H9 (cell line): ENCODE measurements at regions not wholly inside any gene's neighbourhood (a gene's known extent, or its start where the extent isn't known, plus 50 kb on each side); places are given as distances from the start of the nearest gene placed in this dataset.

Experiments used
- DNase-seq: peaks from one replicate; pipeline ENCODE4 v3.0.0-alpha.2; 2017
- H2AFZ ChIP-seq: one replicate; pipeline ENCODE4 v1.6.1; 2013; ENCODE audit warnings: mild to moderate bottlenecking, low read length, control low read depth, moderate library complexity
- H2AK5ac ChIP-seq: 2 replicates; pipeline ENCODE4 v1.6.1; 2013; ENCODE audit warnings: low read length, control low read depth, mixed read lengths; ENCODE audit not compliant: insufficient read length
- H2BK120ac ChIP-seq: one replicate; pipeline ENCODE4 v1.6.1; 2013; ENCODE audit warnings: low read depth, mild to moderate bottlenecking, low read length, control low read depth, inconsistent platforms; ENCODE audit not compliant: poor library complexity, severe bottlenecking
- H2BK12ac ChIP-seq: 2 replicates; pipeline ENCODE4 v1.6.1; 2013; ENCODE audit warnings: low read length, control low read depth, mixed read lengths, low read depth; ENCODE audit not compliant: insufficient read length
- H2BK15ac ChIP-seq: 2 replicates; pipeline ENCODE4 v1.6.1; 2013; ENCODE audit warnings: low read depth, low read length, control low read depth
- H2BK20ac ChIP-seq: one replicate; pipeline ENCODE4 v1.6.1; 2013; ENCODE audit warnings: low read depth, mild to moderate bottlenecking, low read length, control low read depth, inconsistent platforms; ENCODE audit not compliant: poor library complexity, severe bottlenecking
- H2BK5ac ChIP-seq: 2 replicates; pipeline ENCODE4 v1.6.1; 2013; ENCODE audit warnings: low read length, control low read depth, mixed read lengths; ENCODE audit not compliant: insufficient read length
- H3K14ac ChIP-seq: 2 replicates; pipeline ENCODE4 v1.6.1; 2013; ENCODE audit warnings: low read length, control low read depth; ENCODE audit not compliant: insufficient read depth
- H3K18ac ChIP-seq: 2 replicates; pipeline ENCODE4 v1.6.1; 2013; ENCODE audit warnings: low read depth, mild to moderate bottlenecking, mixed read lengths, low read length, control low read depth; ENCODE audit not compliant: insufficient read length
- H3K23ac ChIP-seq: 2 replicates; pipeline ENCODE4 v1.6.1; 2013; ENCODE audit warnings: low read length, control low read depth, mixed read lengths, low read depth; ENCODE audit not compliant: insufficient read length
- H3K23me2 ChIP-seq: 2 replicates; pipeline ENCODE4 v1.6.1; 2013; ENCODE audit warnings: low read depth, mild to moderate bottlenecking, mixed read lengths, low read length, control low read depth; ENCODE audit not compliant: insufficient read length, poor library complexity, severe bottlenecking
- H3K27ac ChIP-seq: 2 replicates; pipeline ENCODE4 v1.5.1; 2013; ENCODE audit warnings: low read length, control low read depth, mixed read lengths, low read depth; ENCODE audit not compliant: insufficient read length
- H3K27me3 ChIP-seq: 2 replicates; pipeline ENCODE4 v1.6.1; 2013; ENCODE audit warnings: low read length, control low read depth, inconsistent platforms; ENCODE audit not compliant: insufficient read depth
- H3K4ac ChIP-seq: 2 replicates; pipeline ENCODE4 v1.6.1; 2013; ENCODE audit warnings: low read depth, mild to moderate bottlenecking, control low read depth, inconsistent platforms, low read length, moderate library complexity
- H3K4me1 ChIP-seq: 2 replicates; pipeline ENCODE4 v1.6.1; 2013; ENCODE audit warnings: low read length, control low read depth, inconsistent platforms; ENCODE audit not compliant: insufficient read depth
- H3K4me2 ChIP-seq: 2 replicates; pipeline ENCODE4 v1.6.1; 2013; ENCODE audit warnings: low read length, control low read depth, mixed read lengths; ENCODE audit not compliant: insufficient read length, insufficient read depth
- H3K56ac ChIP-seq: 2 replicates; pipeline ENCODE4 v1.6.1; 2013; ENCODE audit warnings: low read depth, mild to moderate bottlenecking, mixed read lengths, low read length, control low read depth; ENCODE audit not compliant: insufficient read length
- H3K79me1 ChIP-seq: 2 replicates; pipeline ENCODE4 v1.6.1; 2013; ENCODE audit warnings: low read depth, mild to moderate bottlenecking, moderate library complexity, low read length, control low read depth, inconsistent platforms; ENCODE audit not compliant: insufficient read depth, poor library complexity, severe bottlenecking
- H3K79me2 ChIP-seq: 2 replicates; pipeline ENCODE4 v1.6.1; 2013; ENCODE audit warnings: low read length, control low read depth, inconsistent platforms; ENCODE audit not compliant: insufficient read depth
- H3K9ac ChIP-seq: 2 replicates; pipeline ENCODE4 v1.6.1; 2013; ENCODE audit warnings: low read length, control low read depth, mixed read lengths; ENCODE audit not compliant: insufficient read length; ENCODE audit errors: extremely low read depth
- H3K9me3 ChIP-seq: one replicate; pipeline ENCODE4 v1.6.1; 2013; ENCODE audit warnings: low read depth, low read length, inconsistent platforms; ENCODE audit not compliant: control insufficient read depth
- H3T11ph ChIP-seq: one replicate; pipeline ENCODE4 v1.6.1; 2013; ENCODE audit warnings: mild to moderate bottlenecking, low read length, control low read depth, inconsistent platforms
- H4K20me1 ChIP-seq: one replicate; pipeline ENCODE4 v1.6.1; 2013; ENCODE audit not compliant: control insufficient read depth, insufficient read length, insufficient read depth
- H4K5ac ChIP-seq: 2 replicates; pipeline ENCODE4 v1.6.1; 2013; ENCODE audit warnings: low read depth, mild to moderate bottlenecking, mixed read lengths, low read length, control low read depth; ENCODE audit not compliant: insufficient read length
- H4K8ac ChIP-seq: replicated peaks from 2 replicates; pipeline ENCODE4 v1.6.1; 2013; ENCODE audit warnings: low read length, control low read depth, mixed read lengths, low read depth; ENCODE audit not compliant: insufficient read length
- H4K91ac ChIP-seq: 2 replicates; pipeline ENCODE4 v1.6.1; 2013; ENCODE audit warnings: low read depth, mild to moderate bottlenecking, moderate library complexity, mixed read lengths, low read length, control low read depth; ENCODE audit not compliant: insufficient read length
- H3K27ac Mint-ChIP-seq, 3 experiments: 2 replicates in 2 of 3; 3 replicates in 1 of 3; pipeline ENCODE4 v1.8.0; 2020 to 2021; ENCODE audit warnings: mixed read lengths in 3 of 3, mild to moderate bottlenecking in 1 of 3, moderate library complexity in 1 of 3
- H3K27me3 Mint-ChIP-seq: 2 replicates; pipeline ENCODE4 v1.8.0; 2021; ENCODE audit warnings: low read depth, mild to moderate bottlenecking, moderate library complexity, mixed read lengths
- H3K36me3 Mint-ChIP-seq, 3 experiments: 2 replicates in 2 of 3; 3 replicates in 1 of 3; pipeline ENCODE4 v1.8.0; 2020 to 2021; ENCODE audit warnings: low read depth in 3 of 3, mixed read lengths in 3 of 3; ENCODE audit not compliant: insufficient read depth in 1 of 3
- H3K4me1 Mint-ChIP-seq, 2 experiments: 2 replicates each; pipeline ENCODE4 v1.8.0; 2020; ENCODE audit warnings: mixed read lengths in 2 of 2
- H3K4me3 Mint-ChIP-seq, 2 experiments: 2 replicates in 1 of 2; 3 replicates in 1 of 2; pipeline ENCODE4 v1.8.0; 2020 to 2021; ENCODE audit warnings: mild to moderate bottlenecking in 2 of 2, mixed read lengths in 2 of 2, moderate library complexity in 1 of 2
- H3K9me3 Mint-ChIP-seq, 2 experiments: 2 replicates in 1 of 2; 3 replicates in 1 of 2; pipeline ENCODE4 v1.8.0; 2020; ENCODE audit warnings: mild to moderate bottlenecking in 2 of 2, mixed read lengths in 2 of 2, moderate library complexity in 1 of 2
- TF ChIP-seq, protein P1 (sequence below): fragments of 200-600 bp; sonication (generic); conservative IDR thresholded peaks from 3 replicates; pipeline ENCODE4 v1.8.0; 2021; ENCODE audit warnings: antibody characterized with exemption, mild to moderate bottlenecking

DNA sequence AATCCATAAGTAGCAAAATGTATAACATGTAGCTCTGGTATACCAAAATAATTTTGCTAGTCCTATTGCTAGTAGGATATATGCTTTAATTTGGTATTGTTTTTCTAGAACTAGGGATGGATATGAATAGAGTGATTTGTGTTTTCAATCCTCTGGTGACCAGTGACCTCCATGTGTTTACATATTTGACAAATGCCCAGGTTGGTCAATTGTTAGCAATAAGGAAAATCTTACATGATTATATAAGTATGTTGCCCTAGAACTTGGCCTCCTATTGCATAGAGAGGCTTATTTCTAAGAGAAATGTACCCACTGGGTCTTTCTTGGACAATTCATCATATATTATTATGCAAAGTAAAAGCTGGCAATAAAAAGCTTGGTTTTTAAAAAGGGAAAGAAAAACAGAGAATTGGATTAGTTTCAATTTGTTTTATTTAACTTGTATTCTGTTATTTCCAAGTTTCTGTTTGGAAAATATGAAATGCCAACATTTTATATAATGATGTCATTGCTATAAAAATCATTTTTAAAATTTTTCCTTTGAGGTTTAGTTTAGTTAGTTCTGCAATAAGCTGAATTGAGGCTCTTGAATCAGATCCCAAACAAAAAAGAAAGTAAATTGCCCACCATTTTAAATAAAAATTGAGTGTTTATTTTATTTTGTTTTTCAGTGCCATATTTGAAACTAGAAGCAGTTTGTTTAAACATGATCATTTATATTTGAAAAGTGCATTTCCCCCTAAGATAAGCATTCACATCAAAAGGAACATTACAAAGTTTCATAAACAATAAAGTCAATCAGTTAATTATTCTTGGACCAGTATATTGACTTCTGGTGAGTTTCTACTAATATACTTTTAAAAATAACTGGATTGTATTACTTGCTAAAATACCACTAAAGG is 210.9 kb downstream of the ZC3H11B start:
- no peak overlapping the region for H3K4me2 ChIP-seq
- no peak overlapping the region for H2BK20ac ChIP-seq
- Mint-ChIP-seq H3K27ac (no peak overlapping the region), H3K4me3 (no peak overlapping the region), H3K4me1 (peaks cover 0 to 11% of the 10 kb centered on the region in 2 experiments; a peak in 1 of 4 replicates), H3K27me3 (no peaks in the 10 kb centered on the region), H3K9me3 (peaks cover 5 to 7% of the 10 kb centered on the region in 2 experiments; a peak in 3 of 5 replicates), H3K36me3 (peaks cover 0 to 4% (median 2%) of the 10 kb centered on the region in 3 experiments; a peak in 2 of 7 replicates)
- H3K79me2 ChIP-seq, result no peaks in the 10 kb centered on the region
- H3K27ac ChIP-seq, result no peak overlapping the region
- no peak overlapping the region for H4K91ac ChIP-seq
- no peak overlapping the region for H2BK120ac ChIP-seq
- TF ChIP-seq, protein P1, sequence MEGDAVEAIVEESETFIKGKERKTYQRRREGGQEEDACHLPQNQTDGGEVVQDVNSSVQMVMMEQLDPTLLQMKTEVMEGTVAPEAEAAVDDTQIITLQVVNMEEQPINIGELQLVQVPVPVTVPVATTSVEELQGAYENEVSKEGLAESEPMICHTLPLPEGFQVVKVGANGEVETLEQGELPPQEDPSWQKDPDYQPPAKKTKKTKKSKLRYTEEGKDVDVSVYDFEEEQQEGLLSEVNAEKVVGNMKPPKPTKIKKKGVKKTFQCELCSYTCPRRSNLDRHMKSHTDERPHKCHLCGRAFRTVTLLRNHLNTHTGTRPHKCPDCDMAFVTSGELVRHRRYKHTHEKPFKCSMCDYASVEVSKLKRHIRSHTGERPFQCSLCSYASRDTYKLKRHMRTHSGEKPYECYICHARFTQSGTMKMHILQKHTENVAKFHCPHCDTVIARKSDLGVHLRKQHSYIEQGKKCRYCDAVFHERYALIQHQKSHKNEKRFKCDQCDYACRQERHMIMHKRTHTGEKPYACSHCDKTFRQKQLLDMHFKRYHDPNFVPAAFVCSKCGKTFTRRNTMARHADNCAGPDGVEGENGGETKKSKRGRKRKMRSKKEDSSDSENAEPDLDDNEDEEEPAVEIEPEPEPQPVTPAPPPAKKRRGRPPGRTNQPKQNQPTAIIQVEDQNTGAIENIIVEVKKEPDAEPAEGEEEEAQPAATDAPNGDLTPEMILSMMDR, result no peak
- H3K23me2 ChIP-seq, result peaks cover 2% of the 10 kb centered on the region
- no peak overlapping the region for H2BK5ac ChIP-seq
- H3K9me3 ChIP-seq, result no peaks in the 10 kb centered on the region
- H4K20me1 ChIP-seq, result no peaks in the 10 kb centered on the region
- no peaks in the 10 kb centered on the region for H3K4me1 ChIP-seq
- H3T11ph ChIP-seq, result no peak overlapping the region
- H4K8ac ChIP-seq, result no peak overlapping the region
- H3K18ac ChIP-seq, result no peak overlapping the region
- no peak overlapping the region for H3K14ac ChIP-seq
- no peak overlapping the region for H2BK15ac ChIP-seq
- no peak overlapping the region for H3K23ac ChIP-seq
- H3K4ac ChIP-seq, result no peak overlapping the region
- no peak overlapping the region for H2BK12ac ChIP-seq
- no peak overlapping the region for H4K5ac ChIP-seq
- H3K79me1 ChIP-seq, result no peaks in the 10 kb centered on the region
- H2AFZ ChIP-seq, result no peak overlapping the region
- H3K9ac ChIP-seq, result no peak overlapping the region
- H3K56ac ChIP-seq, result no peak overlapping the region
- H2AK5ac ChIP-seq, result no peak overlapping the region
- DNase-seq, result no peak
- no peaks in the 10 kb centered on the region for H3K27me3 ChIP-seq
